Upper lobe of right lung (tissue), 1 donor: ENCODE measurements at regions not wholly inside any gene's neighbourhood (a gene's known extent, or its start where the extent isn't known, plus 50 kb on each side); places are given as distances from the start of the nearest gene placed in this dataset.

ENCODE experiments used
- ATAC-seq: fragments of 200-7000 bp; cut with Tn5 transposase; one replicate; pipeline ENCODE4 v1.9.1; 2020; ENCODE audit warnings: mild to moderate bottlenecking, moderate library complexity
- DNase-seq: peaks from one replicate; pipeline ENCODE4 v3.0.0-alpha.2; 2020
- H3K27ac ChIP-seq: fragments of 200-600 bp; one replicate; pipeline ENCODE4 v1.8.0; 2022
- H3K27me3 ChIP-seq: fragments of 200-600 bp; one replicate; pipeline ENCODE4 v1.8.0; 2022; ENCODE audit warnings: mild to moderate bottlenecking
- H3K36me3 ChIP-seq: fragments of 200-600 bp; one replicate; pipeline ENCODE4 v1.8.0; 2022
- H3K4me1 ChIP-seq: fragments of 200-600 bp; one replicate; pipeline ENCODE4 v1.8.0; 2022
- H3K4me3 ChIP-seq: fragments of 200-600 bp; one replicate; pipeline ENCODE4 v1.8.0; 2022; ENCODE audit warnings: mild to moderate bottlenecking
- H3K9me3 ChIP-seq: fragments of 200-600 bp; one replicate; pipeline ENCODE4 v1.8.0; 2022
- CTCF ChIP-seq: fragments of 200-600 bp; IDR thresholded peaks from one replicate; pipeline ENCODE4 v1.8.0; 2022; ENCODE audit warnings: antibody characterized with exemption
- intact Hi-C: fragments of 100-400 bp; cut with DNase I; formaldehyde crosslinking; loops from one replicate; pipeline ENCODE4 v1.11.0; 2022
- donor health status: DM: no; HTN: yes; CAD: no; lungs with severe emphysema.

- no peaks in the 10 kb centered on the region for H3K27me3 ChIP-seq
- no peak for ATAC-seq
- no peaks in the 10 kb centered on the region for H3K4me1 ChIP-seq
- H3K36me3 ChIP-seq = no peaks in the 10 kb centered on the region
- H3K4me3 ChIP-seq = no peak overlapping the region
- no peak for DNase-seq
- TF ChIP-seq CTCF = no peak
- intact Hi-C loops = no loop called here
- H3K9me3 ChIP-seq = no peaks in the 10 kb centered on the region
- H3K27ac ChIP-seq = no peak overlapping the region
These were observed 73.9 kb downstream of the FOXF2 start for GRCh38 chr6:1463275-1463674.

- DNase-seq (no peak), ATAC-seq (no peak)
- Histone ChIP-seq H3K27me3 (no peaks in the 10 kb centered on the region), H3K27ac (no peak overlapping the region), H3K4me1 (no peaks in the 10 kb centered on the region), H3K9me3 (no peaks in the 10 kb centered on the region), H3K36me3 (no peaks in the 10 kb centered on the region), H3K4me3 (no peak overlapping the region)
- intact Hi-C loops = no loop called here
- no peak for TF ChIP-seq CTCF
These were observed 74.5 kb downstream of the FOXF2 start for GRCh38 chr6:1463751-1464426.

- no peak overlapping the region for H3K4me3 ChIP-seq
- H3K27ac ChIP-seq = no peak overlapping the region
- no peaks in the 10 kb centered on the region for H3K9me3 ChIP-seq
- no peaks in the 10 kb centered on the region for H3K36me3 ChIP-seq
- ATAC-seq = no peak
- intact Hi-C loops = no loop called here
- no peak for DNase-seq
- no peak for TF ChIP-seq CTCF
- no peaks in the 10 kb centered on the region for H3K27me3 ChIP-seq
- no peaks in the 10 kb centered on the region for H3K4me1 ChIP-seq
These were observed 75.5 kb downstream of the FOXF2 start for GRCh38 chr6:1464781-1465370.

- ATAC-seq (no peak), DNase-seq (no peak)
- Histone ChIP-seq H3K4me3 (no peak overlapping the region), H3K27me3 (no peaks in the 10 kb centered on the region), H3K36me3 (no peaks in the 10 kb centered on the region), H3K9me3 (no peaks in the 10 kb centered on the region), H3K27ac (no peak overlapping the region), H3K4me1 (no peaks in the 10 kb centered on the region)
- intact Hi-C loops = no loop called here
- no peak for TF ChIP-seq CTCF
These were observed 78.8 kb downstream of the FOXF2 start for GRCh38 chr6:1468126-1468525.

- H3K4me1 ChIP-seq = no peaks in the 10 kb centered on the region
- no peak overlapping the region for H3K27ac ChIP-seq
- H3K27me3 ChIP-seq = no peaks in the 10 kb centered on the region
- no peak for TF ChIP-seq CTCF
- H3K9me3 ChIP-seq = no peaks in the 10 kb centered on the region
- intact Hi-C loops = no loop called here
- DNase-seq = no peak
- H3K4me3 ChIP-seq = no peak overlapping the region
- no peak for ATAC-seq
- no peaks in the 10 kb centered on the region for H3K36me3 ChIP-seq
These were observed 80.7 kb downstream of the FOXF2 start for GRCh38 chr6:1470040-1470439.

GRCh38 chr6:1472643-1473042 is 83.3 kb downstream of the FOXF2 start:
- H3K9me3 ChIP-seq = no peaks in the 10 kb centered on the region
- H3K4me1 ChIP-seq = no peaks in the 10 kb centered on the region
- intact Hi-C loops = no loop called here
- H3K27ac ChIP-seq = no peak overlapping the region
- H3K36me3 ChIP-seq = no peaks in the 10 kb centered on the region
- H3K4me3 ChIP-seq = no peak overlapping the region
- H3K27me3 ChIP-seq = no peaks in the 10 kb centered on the region
- ATAC-seq = no peak
- no peak for TF ChIP-seq CTCF
- no peak for DNase-seq
